Kidney epithelial cell (primary cell): ENCODE measurements at regions not wholly inside any gene's neighbourhood (a gene's known extent, or its start where the extent isn't known, plus 50 kb on each side); places are given as distances from the start of the nearest gene placed in this dataset.

ENCODE experiments used
- DNase-seq: peaks from one replicate; pipeline ENCODE4 v3.0.0-alpha.2; 2010; ENCODE audit warnings: low read depth
- H3K27me3 ChIP-seq: 2 replicates; pipeline ENCODE4 v1.6.0; 2011; ENCODE audit warnings: low read length; ENCODE audit not compliant: control insufficient read depth, insufficient read depth
- H3K36me3 ChIP-seq: 2 replicates; pipeline ENCODE4 v1.5.1; 2011; ENCODE audit warnings: low read length; ENCODE audit not compliant: control insufficient read depth, insufficient read depth
- H3K4me3 ChIP-seq: 2 replicates; pipeline ENCODE4 v1.5.1; 2011; ENCODE audit warnings: low read depth, mild to moderate bottlenecking, control low read depth, low read length
- TF ChIP-seq, protein P1 (sequence below): IDR thresholded peaks from 2 replicates; pipeline ENCODE4 v1.5.1; 2011; ENCODE audit warnings: mild to moderate bottlenecking, moderate library complexity, low read length, control low read depth, inconsistent platforms; ENCODE audit not compliant: insufficient read depth, poor library complexity, severe bottlenecking

DNA sequence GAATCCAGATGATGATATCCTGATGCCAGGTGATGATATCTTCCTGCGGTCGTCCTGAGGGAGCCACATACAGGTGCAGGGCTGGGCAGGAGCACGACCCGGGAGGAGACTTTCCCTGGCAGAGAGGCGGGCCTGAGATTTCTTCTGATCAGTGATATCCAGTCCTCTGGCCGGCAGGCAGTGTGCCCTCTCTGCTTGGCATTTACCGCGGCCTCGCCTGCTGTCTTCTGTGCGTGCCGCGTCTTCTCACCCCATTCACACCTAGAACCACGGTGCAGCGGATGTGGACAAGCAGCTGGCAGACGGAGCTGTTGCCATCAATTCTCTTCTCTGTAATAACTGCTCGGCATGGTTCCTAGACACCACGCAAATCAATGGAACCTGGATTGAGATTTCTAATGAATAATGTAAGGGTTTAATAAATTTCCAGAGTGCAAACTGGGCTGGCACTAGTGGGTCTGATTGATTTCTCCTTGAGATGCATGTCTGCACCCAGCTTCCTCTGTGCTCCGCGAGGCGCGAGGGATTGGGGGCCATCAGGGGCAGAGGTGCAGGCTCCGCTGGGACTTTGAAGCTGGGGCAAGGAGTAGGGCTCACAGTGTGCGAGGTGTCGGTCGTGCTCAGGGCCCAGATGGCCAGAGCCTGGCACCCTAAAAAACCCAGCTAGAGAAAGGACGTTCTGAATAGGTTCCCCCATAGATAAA, 208.9 kb upstream of the HDAC4 start:
- peaks cover 3% of the 10 kb centered on the region for H3K27me3 ChIP-seq
- DNase-seq, result no peak
- no peak overlapping the region for H3K4me3 ChIP-seq
- TF ChIP-seq, protein P1, sequence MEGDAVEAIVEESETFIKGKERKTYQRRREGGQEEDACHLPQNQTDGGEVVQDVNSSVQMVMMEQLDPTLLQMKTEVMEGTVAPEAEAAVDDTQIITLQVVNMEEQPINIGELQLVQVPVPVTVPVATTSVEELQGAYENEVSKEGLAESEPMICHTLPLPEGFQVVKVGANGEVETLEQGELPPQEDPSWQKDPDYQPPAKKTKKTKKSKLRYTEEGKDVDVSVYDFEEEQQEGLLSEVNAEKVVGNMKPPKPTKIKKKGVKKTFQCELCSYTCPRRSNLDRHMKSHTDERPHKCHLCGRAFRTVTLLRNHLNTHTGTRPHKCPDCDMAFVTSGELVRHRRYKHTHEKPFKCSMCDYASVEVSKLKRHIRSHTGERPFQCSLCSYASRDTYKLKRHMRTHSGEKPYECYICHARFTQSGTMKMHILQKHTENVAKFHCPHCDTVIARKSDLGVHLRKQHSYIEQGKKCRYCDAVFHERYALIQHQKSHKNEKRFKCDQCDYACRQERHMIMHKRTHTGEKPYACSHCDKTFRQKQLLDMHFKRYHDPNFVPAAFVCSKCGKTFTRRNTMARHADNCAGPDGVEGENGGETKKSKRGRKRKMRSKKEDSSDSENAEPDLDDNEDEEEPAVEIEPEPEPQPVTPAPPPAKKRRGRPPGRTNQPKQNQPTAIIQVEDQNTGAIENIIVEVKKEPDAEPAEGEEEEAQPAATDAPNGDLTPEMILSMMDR, result no peak
- H3K36me3 ChIP-seq, result no peaks in the 10 kb centered on the region

- TF ChIP-seq, protein P1, result no peak
- Histone ChIP-seq H3K4me3 (no peak overlapping the region), H3K36me3 (no peaks in the 10 kb centered on the region), H3K27me3 (peaks cover 3% of the 10 kb centered on the region)
- DNase-seq, result no peak
Observed at GRCh38 chr2:239609162-239609561, 208.3 kb upstream of the HDAC4 start.

DNA sequence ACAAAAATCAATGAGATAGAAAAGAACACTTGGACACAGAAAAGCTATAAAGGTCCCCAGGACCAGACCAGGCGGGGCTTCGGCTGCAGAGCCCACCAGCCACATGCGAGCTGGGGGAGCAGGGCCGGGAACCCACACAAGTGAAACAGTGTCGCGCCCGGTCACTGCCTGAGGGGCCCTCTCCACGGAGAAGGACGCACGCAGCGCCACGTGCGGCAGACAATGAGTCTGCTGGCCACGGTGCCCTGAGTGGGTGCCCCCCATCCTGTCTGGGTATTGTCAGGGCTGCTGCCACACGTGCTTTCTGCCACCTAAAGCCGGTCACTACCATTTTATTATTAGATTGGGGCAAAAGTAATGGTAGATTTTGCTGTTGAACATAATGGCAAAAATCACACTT, 207.9 kb upstream of the HDAC4 start:
- Histone ChIP-seq H3K36me3 (no peaks in the 10 kb centered on the region), H3K4me3 (no peak overlapping the region), H3K27me3 (peaks cover 3% of the 10 kb centered on the region)
- TF ChIP-seq, protein P1, result no peak
- no peak for DNase-seq

DNA sequence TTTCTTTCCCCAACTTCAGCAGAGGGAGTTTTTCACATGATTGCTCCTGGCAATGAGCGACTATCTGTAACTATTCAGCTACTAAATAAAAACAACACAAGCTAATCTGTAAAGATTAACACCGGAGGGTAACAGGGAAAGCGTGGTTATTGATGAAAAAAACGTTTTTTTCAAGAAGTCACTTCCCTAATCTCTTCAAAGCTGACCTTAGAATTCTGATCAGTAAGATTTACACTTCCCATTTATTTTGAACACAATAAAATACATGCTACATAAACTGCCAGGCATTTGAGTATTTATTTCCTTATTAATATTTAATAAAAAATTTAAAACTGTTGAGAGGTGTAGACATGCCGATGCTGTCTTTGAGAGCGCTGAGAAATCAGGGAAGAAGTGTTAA, 207.4 kb upstream of the HDAC4 start:
- Histone ChIP-seq H3K27me3 (peaks cover 3% of the 10 kb centered on the region), H3K4me3 (no peak overlapping the region), H3K36me3 (no peaks in the 10 kb centered on the region)
- DNase-seq, result no peak
- TF ChIP-seq, protein P1, result no peak

DNA sequence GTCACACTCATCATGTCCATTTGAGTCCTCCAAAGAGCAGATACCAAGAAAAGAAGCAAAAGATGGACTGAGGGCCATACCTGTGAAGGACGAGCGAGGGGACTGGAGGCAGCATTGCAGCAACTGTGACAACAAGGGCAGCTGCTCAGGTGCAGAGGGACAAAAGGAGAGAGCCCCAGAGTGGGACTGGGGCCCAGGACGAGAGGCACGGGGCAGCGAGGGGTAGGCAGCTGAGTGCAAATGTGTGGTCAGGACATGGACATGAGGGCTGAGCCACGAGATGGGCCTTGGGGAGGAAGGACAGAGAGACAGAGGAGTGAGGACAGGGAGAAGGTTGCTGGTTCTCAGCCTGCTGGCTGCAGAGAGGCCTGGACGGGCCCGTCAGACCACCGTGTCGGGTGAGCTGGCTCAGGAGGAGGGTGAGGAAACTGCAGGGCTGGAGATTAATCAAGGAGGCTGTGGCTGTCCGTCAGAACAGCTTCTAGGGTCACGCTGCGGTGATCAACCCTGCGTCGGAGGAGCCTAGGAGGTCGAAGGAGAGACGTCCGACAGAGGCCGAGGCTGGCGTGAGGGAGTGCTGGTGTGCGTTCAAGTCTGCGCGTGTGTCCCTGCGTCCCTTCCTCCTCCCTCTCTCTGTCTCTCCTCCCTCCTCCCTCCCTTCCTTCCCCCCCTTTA, 206.8 kb upstream of the HDAC4 start:
- no peak overlapping the region for H3K4me3 ChIP-seq
- DNase-seq, result no peak
- no peaks in the 10 kb centered on the region for H3K36me3 ChIP-seq
- TF ChIP-seq, protein P1, result no peak
- H3K27me3 ChIP-seq, result peaks cover 3% of the 10 kb centered on the region
